ENCODE measurements at regions not wholly inside any gene's neighbourhood (a gene's known extent, or its start where the extent isn't known, plus 50 kb on each side); places are given as distances from the start of the nearest gene placed in this dataset.

GRCh38 chr14:61103541-61104339, 122.7 kb downstream of the SLC38A6 start:
- peaks cover 21% of the 10 kb centered on the region for H3K4me1 Mint-ChIP-seq
- H3K4me3 Mint-ChIP-seq: no peak overlapping the region

GRCh38 chr14:61102549-61103466, 121.8 kb downstream of the SLC38A6 start:
- DNase-seq (no peak), ATAC-seq (ENCODE audit: low read depth) (no peak)
- POLR2A ChIA-PET: no interaction called here
- no peak for TF ChIP-seq CTCF (IDR thresholded peaks at IDR 0.05)
- peaks cover 21% of the 10 kb centered on the region for H3K4me1 Mint-ChIP-seq
- no peaks in the 10 kb centered on the region for H3K9me3 Mint-ChIP-seq
- peak overlapping the region; percentile 43 for H3K27ac Mint-ChIP-seq
- intact Hi-C loops (cut with micrococcal nuclease): no loop called here
- H3K27me3 Mint-ChIP-seq: no peaks in the 10 kb centered on the region
- no peak overlapping the region for H3K4me3 Mint-ChIP-seq
- no peaks in the 10 kb centered on the region for H3K36me3 Mint-ChIP-seq (ENCODE audit: low read depth)
- CTCF ChIA-PET: no interaction called here

More at GRCh38 chr14:61103541-61104339, 122.7 kb downstream of the SLC38A6 start:
- ATAC-seq (ENCODE audit: low read depth): peak; percentile 72
- CTCF ChIA-PET: no interaction called here
- TF ChIP-seq CTCF (IDR thresholded peaks at IDR 0.05): no peak
- Mint-ChIP-seq H3K27ac (no peak overlapping the region), H3K36me3 (ENCODE audit: low read depth) (no peaks in the 10 kb centered on the region), H3K27me3 (no peaks in the 10 kb centered on the region), H3K9me3 (no peaks in the 10 kb centered on the region)
- intact Hi-C loops (cut with micrococcal nuclease): no loop called here
- DNase-seq: no peak
- POLR2A ChIA-PET: no interaction called here

All from activated B cell treated with CpG ODN at 0.5 μM for 24 hours (primary cell).